Colonic mucosa (tissue), 4 donors: ENCODE measurements at regions not wholly inside any gene's neighbourhood (a gene's known extent, or its start where the extent isn't known, plus 50 kb on each side); places are given as distances from the start of the nearest gene placed in this dataset.

ENCODE experiments used
- DNase-seq: peaks from one replicate; pipeline ENCODE4 v3.0.0-alpha.2; 2020
- H3K27ac ChIP-seq: fragments of 200-600 bp; one replicate; pipeline ENCODE4 v1.8.0; 2021
- H3K27me3 ChIP-seq: fragments of 200-600 bp; one replicate; pipeline ENCODE4 v1.8.0; 2021
- H3K36me3 ChIP-seq: fragments of 200-600 bp; one replicate; pipeline ENCODE4 v1.8.0; 2021
- H3K4me1 ChIP-seq: fragments of 200-600 bp; one replicate; pipeline ENCODE4 v1.8.0; 2021; ENCODE audit warnings: mild to moderate bottlenecking
- H3K4me3 ChIP-seq: fragments of 200-600 bp; one replicate; pipeline ENCODE4 v1.8.0; 2021
- H3K9ac ChIP-seq, 2 donors: one replicate each; pipeline ENCODE4 v1.7.0; 2013; ENCODE audit warnings: control low read depth in 2 of 2, low read depth in 2 of 2, low read length in 2 of 2
- H3K9me3 ChIP-seq: fragments of 200-600 bp; one replicate; pipeline ENCODE4 v1.8.0; 2021
- CTCF ChIP-seq: fragments of 200-600 bp; IDR thresholded peaks from one replicate; pipeline ENCODE4 v1.8.0; 2022; ENCODE audit warnings: antibody characterized with exemption, mild to moderate bottlenecking
- intact Hi-C: fragments of 100-400 bp; cut with DNase I; formaldehyde crosslinking; loops from one replicate; pipeline ENCODE4 v1.14.1; 2022
- donor health status: healthy.
- donor health status: DM: no; HTN: no; CAD: no.
- donor health status: DM: no; HTN: no; CAD: no.

GRCh38 chr5:110338341-110339083 is 388.0 kb downstream of the TMEM232 start:
- intact Hi-C loops: no loop called here
- H3K4me1 ChIP-seq: no peaks in the 10 kb centered on the region
- H3K4me3 ChIP-seq: no peak overlapping the region
- H3K27me3 ChIP-seq: no peaks in the 10 kb centered on the region
- no peak overlapping the region for H3K9ac ChIP-seq
- no peak for DNase-seq
- no peaks in the 10 kb centered on the region for H3K9me3 ChIP-seq
- TF ChIP-seq CTCF: no peak
- H3K27ac ChIP-seq: no peak overlapping the region
- no peaks in the 10 kb centered on the region for H3K36me3 ChIP-seq

GRCh38 chr5:110339399-110339798 is 387.1 kb downstream of the TMEM232 start:
- no peak overlapping the region for H3K9ac ChIP-seq
- no peaks in the 10 kb centered on the region for H3K27me3 ChIP-seq
- DNase-seq: no peak
- no peak overlapping the region for H3K27ac ChIP-seq
- H3K9me3 ChIP-seq: no peaks in the 10 kb centered on the region
- TF ChIP-seq CTCF: no peak
- H3K4me1 ChIP-seq: no peaks in the 10 kb centered on the region
- H3K36me3 ChIP-seq: no peaks in the 10 kb centered on the region
- intact Hi-C loops: no loop called here
- no peak overlapping the region for H3K4me3 ChIP-seq

- Histone ChIP-seq H3K36me3 (no peaks in the 10 kb centered on the region), H3K9me3 (no peaks in the 10 kb centered on the region), H3K27ac (no peak overlapping the region), H3K4me1 (no peaks in the 10 kb centered on the region), H3K4me3 (no peak overlapping the region), H3K9ac (no peak overlapping the region), H3K27me3 (no peaks in the 10 kb centered on the region)
- DNase-seq: no peak
- intact Hi-C loops: no loop called here
- TF ChIP-seq CTCF: no peak
These were observed 384.6 kb downstream of the TMEM232 start for GRCh38 chr5:110341836-110342235.

- Histone ChIP-seq H3K27me3 (no peaks in the 10 kb centered on the region), H3K27ac (no peak overlapping the region), H3K4me3 (no peak overlapping the region), H3K36me3 (no peaks in the 10 kb centered on the region), H3K9me3 (no peaks in the 10 kb centered on the region), H3K4me1 (no peaks in the 10 kb centered on the region), H3K9ac (no peak overlapping the region)
- intact Hi-C loops: no loop called here
- no peak for TF ChIP-seq CTCF
- DNase-seq: no peak
These were observed 383.8 kb downstream of the TMEM232 start for GRCh38 chr5:110342683-110343082.

- no peak overlapping the region for H3K27ac ChIP-seq
- H3K27me3 ChIP-seq: no peaks in the 10 kb centered on the region
- no peak for DNase-seq
- H3K9ac ChIP-seq: no peak overlapping the region
- no peaks in the 10 kb centered on the region for H3K9me3 ChIP-seq
- intact Hi-C loops: no loop called here
- TF ChIP-seq CTCF: no peak
- H3K4me1 ChIP-seq: no peaks in the 10 kb centered on the region
- H3K4me3 ChIP-seq: no peak overlapping the region
- H3K36me3 ChIP-seq: no peaks in the 10 kb centered on the region
These were observed 382.9 kb downstream of the TMEM232 start for GRCh38 chr5:110343616-110344015.
